ENCODE measurements at regions not wholly inside any gene's neighbourhood (a gene's known extent, or its start where the extent isn't known, plus 50 kb on each side); places are given as distances from the start of the nearest gene placed in this dataset.

GRCh38 chr6:94361304-94362060 lies 942.1 kb upstream of the EPHA7 start:
- no peak for ATAC-seq
- Histone ChIP-seq H3K9me3 (no peaks in the 10 kb centered on the region), H3K27ac (no peak overlapping the region), H3K27me3 (no peaks in the 10 kb centered on the region), H3K4me1 (no peaks in the 10 kb centered on the region), H3K4me3 (no peak overlapping the region), H3K36me3 (no peaks in the 10 kb centered on the region)
- no peak for TF ChIP-seq POLR2A (IDR thresholded peaks at IDR 0.05)
- TF ChIP-seq, protein P1, sequence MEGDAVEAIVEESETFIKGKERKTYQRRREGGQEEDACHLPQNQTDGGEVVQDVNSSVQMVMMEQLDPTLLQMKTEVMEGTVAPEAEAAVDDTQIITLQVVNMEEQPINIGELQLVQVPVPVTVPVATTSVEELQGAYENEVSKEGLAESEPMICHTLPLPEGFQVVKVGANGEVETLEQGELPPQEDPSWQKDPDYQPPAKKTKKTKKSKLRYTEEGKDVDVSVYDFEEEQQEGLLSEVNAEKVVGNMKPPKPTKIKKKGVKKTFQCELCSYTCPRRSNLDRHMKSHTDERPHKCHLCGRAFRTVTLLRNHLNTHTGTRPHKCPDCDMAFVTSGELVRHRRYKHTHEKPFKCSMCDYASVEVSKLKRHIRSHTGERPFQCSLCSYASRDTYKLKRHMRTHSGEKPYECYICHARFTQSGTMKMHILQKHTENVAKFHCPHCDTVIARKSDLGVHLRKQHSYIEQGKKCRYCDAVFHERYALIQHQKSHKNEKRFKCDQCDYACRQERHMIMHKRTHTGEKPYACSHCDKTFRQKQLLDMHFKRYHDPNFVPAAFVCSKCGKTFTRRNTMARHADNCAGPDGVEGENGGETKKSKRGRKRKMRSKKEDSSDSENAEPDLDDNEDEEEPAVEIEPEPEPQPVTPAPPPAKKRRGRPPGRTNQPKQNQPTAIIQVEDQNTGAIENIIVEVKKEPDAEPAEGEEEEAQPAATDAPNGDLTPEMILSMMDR (IDR thresholded peaks at IDR 0.05 in 4 of 5, conservative IDR thresholded peaks at IDR 0.05 in 1 of 5), result no peak
- intact Hi-C loops (cut with DNase I; ENCODE audit: low total_unique reads) (no loop called here), in situ Hi-C loops (cut with MboI; ENCODE audit: low sequenced_read_pairs in 4 of 4) (no loop called here)
- no peak for DNase-seq

DNA sequence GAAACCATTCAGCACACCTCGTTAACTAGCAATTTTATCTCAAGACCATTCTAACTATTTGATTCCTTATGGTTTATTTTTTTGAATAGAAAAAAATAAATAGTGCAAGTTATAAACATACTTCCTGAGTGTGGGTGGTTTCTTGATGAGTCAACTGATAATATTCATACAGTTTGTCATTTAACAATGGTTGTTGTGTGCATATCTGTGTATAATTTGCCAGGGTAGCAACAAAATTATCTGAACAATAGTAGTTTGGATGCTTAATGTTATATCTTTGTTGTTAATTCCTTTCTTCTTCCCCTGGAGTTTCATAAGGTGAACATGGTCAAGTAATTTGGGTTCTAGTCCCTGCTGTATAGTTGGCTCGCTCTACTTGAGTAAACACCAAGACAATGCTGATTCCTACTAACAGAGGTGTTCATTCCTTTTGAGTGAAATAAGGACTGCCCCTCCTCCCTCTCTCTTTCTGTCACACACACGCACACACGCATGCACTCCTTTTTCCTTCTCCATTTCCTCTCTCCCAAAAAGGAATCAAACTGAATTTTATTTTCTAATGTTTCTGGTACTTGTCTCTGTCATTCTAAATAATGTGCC lies 938.1 kb upstream of the EPHA7 start:
- TF ChIP-seq POLR2A (IDR thresholded peaks at IDR 0.05), result no peak
- TF ChIP-seq, protein P1 (IDR thresholded peaks at IDR 0.05 in 4 of 5, conservative IDR thresholded peaks at IDR 0.05 in 1 of 5), result no peak
- ATAC-seq (no peak), DNase-seq (no peak)
- intact Hi-C loops (cut with DNase I; ENCODE audit: low total_unique reads) (no loop called here), in situ Hi-C loops (cut with MboI; ENCODE audit: low sequenced_read_pairs in 4 of 4) (no loop called here)
- no peak overlapping the region for H3K27ac ChIP-seq
- H3K27me3 ChIP-seq, result no peaks in the 10 kb centered on the region
- no peaks in the 10 kb centered on the region for H3K9me3 ChIP-seq
- H3K4me1 ChIP-seq, result no peaks in the 10 kb centered on the region
- no peak overlapping the region for H3K4me3 ChIP-seq
- no peaks in the 10 kb centered on the region for H3K36me3 ChIP-seq

DNA sequence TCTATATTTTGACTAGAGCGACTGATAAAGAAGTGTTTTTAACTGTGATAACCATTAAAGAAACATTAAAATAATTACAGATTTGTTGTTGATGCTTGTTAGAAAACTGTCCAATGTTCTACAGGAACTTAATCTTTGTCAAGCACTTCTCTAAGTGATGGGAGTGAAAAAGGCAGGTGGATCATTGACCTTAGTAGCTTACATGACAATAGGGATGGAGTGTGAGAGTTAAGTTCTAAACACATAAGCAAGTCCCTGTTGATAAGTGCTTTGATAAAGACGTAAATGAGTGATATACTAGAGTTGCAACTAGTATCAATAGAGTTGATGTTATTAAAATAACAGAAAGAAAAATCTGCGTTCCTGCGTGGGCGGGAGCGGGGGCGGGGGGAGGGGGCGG lies 931.5 kb upstream of the EPHA7 start:
- no peak for TF ChIP-seq POLR2A (IDR thresholded peaks at IDR 0.05)
- TF ChIP-seq, protein P1 (IDR thresholded peaks at IDR 0.05 in 4 of 5, conservative IDR thresholded peaks at IDR 0.05 in 1 of 5), result no peak
- ATAC-seq (no peak), DNase-seq (no peak)
- H3K36me3 ChIP-seq, result no peaks in the 10 kb centered on the region
- intact Hi-C loops (cut with DNase I; ENCODE audit: low total_unique reads), result no loop called here
- H3K9me3 ChIP-seq, result no peaks in the 10 kb centered on the region
- H3K4me3 ChIP-seq, result no peak overlapping the region
- H3K27me3 ChIP-seq, result no peaks in the 10 kb centered on the region
- H3K4me1 ChIP-seq, result no peaks in the 10 kb centered on the region
- in situ Hi-C loops (cut with MboI; ENCODE audit: low sequenced_read_pairs in 4 of 4), result no loop called here
- H3K27ac ChIP-seq, result no peak overlapping the region

- in situ Hi-C loops (cut with MboI; ENCODE audit: low sequenced_read_pairs in 4 of 4) (no loop called here), intact Hi-C loops (cut with DNase I; ENCODE audit: low total_unique reads) (no loop called here)
- H3K4me1 ChIP-seq, result no peaks in the 10 kb centered on the region
- DNase-seq (no peak), ATAC-seq (no peak)
- H3K27me3 ChIP-seq, result no peaks in the 10 kb centered on the region
- H3K27ac ChIP-seq, result no peak overlapping the region
- no peaks in the 10 kb centered on the region for H3K9me3 ChIP-seq
- no peaks in the 10 kb centered on the region for H3K36me3 ChIP-seq
- H3K4me3 ChIP-seq, result no peak overlapping the region
- no peak for TF ChIP-seq POLR2A (IDR thresholded peaks at IDR 0.05)
- TF ChIP-seq, protein P1 (IDR thresholded peaks at IDR 0.05 in 4 of 5, conservative IDR thresholded peaks at IDR 0.05 in 1 of 5), result no peak
Measured at GRCh38 chr6:94349227-94349626, 929.9 kb upstream of the EPHA7 start.

Measured in gastrocnemius medialis (tissue), 4 donors.